Natural killer cell (primary cell): ENCODE measurements at regions not wholly inside any gene's neighbourhood (a gene's known extent, or its start where the extent isn't known, plus 50 kb on each side); places are given as distances from the start of the nearest gene placed in this dataset.

Experiments
- ATAC-seq, 3 donors: fragments of 150-1000 bp in 2 of 3; fragments of 200-7000 bp in 1 of 3; cut with Tn5 transposase; 1 replicate in 1 of 3; 2 replicates in 2 of 3; pipeline ENCODE4 v1.10.0; 2021; ENCODE audit warnings: mild to moderate bottlenecking in 2 of 3, moderate library complexity in 2 of 3
- DNase-seq, 2 donors: peaks; one replicate each; pipeline versions ENCODE4 v3.0.0 to v3.0.0-alpha.2; 2013 to 2021; ENCODE audit warnings: mixed read lengths in 1 of 2
- H3K27ac ChIP-seq: one replicate; pipeline ENCODE4 v1.5.1; 2013; ENCODE audit warnings: mild to moderate bottlenecking, low read length
- H3K27me3 ChIP-seq: one replicate; pipeline ENCODE4 v1.6.1; 2013; ENCODE audit warnings: low read length; ENCODE audit not compliant: control insufficient read depth, insufficient read depth
- H3K36me3 ChIP-seq: one replicate; pipeline ENCODE4 v1.6.1; 2013; ENCODE audit warnings: low read length; ENCODE audit not compliant: control insufficient read depth, insufficient read depth
- H3K4me1 ChIP-seq: one replicate; pipeline ENCODE4 v1.6.1; 2013; ENCODE audit warnings: low read length; ENCODE audit not compliant: control insufficient read depth, insufficient read depth
- H3K4me3 ChIP-seq: one replicate; pipeline ENCODE4 v1.5.1; 2013; ENCODE audit warnings: low read length
- H3K9me3 ChIP-seq: one replicate; pipeline ENCODE4 v1.6.1; 2013; ENCODE audit warnings: low read length; ENCODE audit not compliant: control insufficient read depth, insufficient read depth
- H3K27ac Mint-ChIP-seq, 2 donors: one replicate each; pipeline ENCODE4 v1.8.0; 2022; ENCODE audit warnings: mild to moderate bottlenecking in 2 of 2, mixed read lengths in 2 of 2, moderate library complexity in 1 of 2
- H3K27me3 Mint-ChIP-seq, 2 donors: one replicate each; pipeline ENCODE4 v1.8.0; 2022; ENCODE audit warnings: low read depth in 2 of 2, mixed read lengths in 2 of 2
- H3K36me3 Mint-ChIP-seq: one replicate; pipeline ENCODE4 v1.8.0; 2022; ENCODE audit warnings: mixed read lengths
- H3K4me1 Mint-ChIP-seq, 2 donors: one replicate each; pipeline ENCODE4 v1.8.0; 2022; ENCODE audit warnings: mixed read lengths in 2 of 2
- H3K4me3 Mint-ChIP-seq: one replicate; pipeline ENCODE4 v1.8.0; 2022; ENCODE audit warnings: mild to moderate bottlenecking, moderate library complexity, mixed read lengths
- H3K9me3 Mint-ChIP-seq, 2 donors: one replicate each; pipeline ENCODE4 v1.8.0; 2022; ENCODE audit warnings: mixed read lengths in 2 of 2
- CTCF ChIP-seq: fragments of 200-600 bp; IDR thresholded peaks from one replicate; pipeline ENCODE4 v1.8.0; 2022; ENCODE audit warnings: antibody characterized with exemption
- WGBS: methylation state at CpG from one replicate; pipeline ENCODE4 v1.1.7; 2013; ENCODE audit warnings: missing lambda C conversion rate; ENCODE audit not compliant: insufficient coverage; 5-methylcytosine and 5-hydroxymethylcytosine counted together
- intact Hi-C: fragments of 100-400 bp; cut with micrococcal nuclease; formaldehyde crosslinking; loops from one replicate; pipeline ENCODE4 v1.14.2; 2022

GRCh38 chr6:155509743-155510475, 54.3 kb upstream of the NOX3 start:
- H3K36me3 ChIP-seq, result no peaks in the 10 kb centered on the region
- no peaks in the 10 kb centered on the region for H3K9me3 ChIP-seq
- intact Hi-C loops, result no loop called here
- H3K4me1 ChIP-seq, result no peaks in the 10 kb centered on the region
- Mint-ChIP-seq H3K36me3 (no peaks in the 10 kb centered on the region), H3K4me1 (no peaks in the 10 kb centered on the region), H3K27ac (no peak overlapping the region), H3K9me3 (no peaks in the 10 kb centered on the region), H3K4me3 (no peak overlapping the region), H3K27me3 (peaks cover 4 to 10% of the 10 kb centered on the region in 2 donors)
- TF ChIP-seq CTCF, result no peak
- no peak overlapping the region for H3K4me3 ChIP-seq
- no peak overlapping the region for H3K27ac ChIP-seq
- H3K27me3 ChIP-seq, result no peaks in the 10 kb centered on the region
- DNase-seq (no peak), ATAC-seq (no peak)
- WGBS, result 88% methylated on average over 2 of the region's 2 CpGs

- Mint-ChIP-seq H3K27me3 (peaks cover 3 to 10% of the 10 kb centered on the region in 2 donors), H3K27ac (no peak overlapping the region), H3K36me3 (no peaks in the 10 kb centered on the region), H3K4me3 (no peak overlapping the region), H3K4me1 (no peaks in the 10 kb centered on the region), H3K9me3 (peaks cover 0 to 5% of the 10 kb centered on the region in 2 donors)
- no peak for TF ChIP-seq CTCF
- intact Hi-C loops, result no loop called here
- no peak for DNase-seq
- H3K4me1 ChIP-seq, result no peaks in the 10 kb centered on the region
- no peaks in the 10 kb centered on the region for H3K27me3 ChIP-seq
- H3K4me3 ChIP-seq, result no peak overlapping the region
- no peaks in the 10 kb centered on the region for H3K36me3 ChIP-seq
- ATAC-seq, result no peak
- 49% methylated on average over 2 of the region's 2 CpGs for WGBS
- H3K9me3 ChIP-seq, result no peaks in the 10 kb centered on the region
- no peak overlapping the region for H3K27ac ChIP-seq
Observed at GRCh38 chr6:155505608-155505989, 50.0 kb upstream of the NOX3 start.
